T-cell (primary cell): ENCODE measurements at regions not wholly inside any gene's neighbourhood (a gene's known extent, or its start where the extent isn't known, plus 50 kb on each side); places are given as distances from the start of the nearest gene placed in this dataset.

ENCODE experiments used
- ATAC-seq, 4 experiments: fragments of 200-7000 bp in 3 of 4; fragments of 150-1000 bp in 1 of 4; cut with Tn5 transposase; replicated peaks in 1 of 4; 1 replicate in 3 of 4; 2 replicates in 1 of 4; pipeline ENCODE4 v1.10.0; 2021; ENCODE audit warnings: moderate library complexity in 3 of 4, mild to moderate bottlenecking in 2 of 4, moderate number of reproducible peaks in 1 of 4
- CTCF ChIA-PET, 2 donors: fragments of 300-600 bp; sonication (Branson Sonifier 250); formaldehyde crosslinking; loops; one replicate each; lab custom pipeline; 2022; ENCODE audit warnings: antibody characterized with exemption in 2 of 2; lab: Charles Lee
- POLR2A ChIA-PET, 2 donors: fragments of 300-600 bp; sonication (Branson Sonifier 250); formaldehyde crosslinking; loops; one replicate each; lab custom pipeline; 2022; ENCODE audit warnings: antibody characterized with exemption in 2 of 2; lab: Charles Lee
- DNase-seq, 35 experiments: peaks; one replicate each; pipeline versions ENCODE4 v3.0.0 to v3.0.0-alpha.2; 2013 to 2023
- H3K27ac ChIP-seq: one replicate; pipeline ENCODE4 v1.5.1; 2013; ENCODE audit warnings: low read length
- H3K27me3 ChIP-seq, 2 experiments: replicated peaks in 1 of 2; 1 replicate in 1 of 2; 2 replicates in 1 of 2; pipeline versions ENCODE4 v1.6.1 to v1.7.0; 2013; ENCODE audit warnings: low read length in 1 of 2, mixed read lengths in 1 of 2; ENCODE audit not compliant: control insufficient read depth in 2 of 2, insufficient read depth in 2 of 2; ENCODE audit errors: extremely low read depth in 1 of 2
- H3K36me3 ChIP-seq, 2 donors: 1 replicate in 1 of 2; 2 replicates in 1 of 2; pipeline versions ENCODE4 v1.6.1 to v1.7.0; 2013; ENCODE audit warnings: low read length in 1 of 2; ENCODE audit not compliant: control insufficient read depth in 2 of 2, insufficient read depth in 1 of 2; ENCODE audit errors: extremely low read depth in 1 of 2
- H3K4me1 ChIP-seq, 2 experiments: 1 replicate in 1 of 2; 2 replicates in 1 of 2; pipeline versions ENCODE4 v1.6.1 to v1.7.0; 2013; ENCODE audit warnings: low read length in 2 of 2, mixed read lengths in 1 of 2; ENCODE audit not compliant: insufficient read depth in 2 of 2, control insufficient read depth in 1 of 2; ENCODE audit errors: extremely low read depth in 1 of 2
- H3K4me3 ChIP-seq, 2 donors: 1 replicate in 1 of 2; 2 replicates in 1 of 2; pipeline versions ENCODE4 v1.5.1 to v1.7.0; 2013; ENCODE audit warnings: mild to moderate bottlenecking in 2 of 2, low read length in 1 of 2, moderate library complexity in 1 of 2; ENCODE audit not compliant: control insufficient read depth in 1 of 2; ENCODE audit errors: extremely low read depth in 1 of 2
- H3K9me3 ChIP-seq: 2 replicates; pipeline ENCODE4 v1.7.0; 2013
- H3K27ac Mint-ChIP-seq, 2 donors: one replicate each; pipeline ENCODE4 v1.8.0; 2020 to 2021; ENCODE audit warnings: mild to moderate bottlenecking in 2 of 2, mixed read lengths in 2 of 2
- H3K27me3 Mint-ChIP-seq, 2 donors: one replicate each; pipeline ENCODE4 v1.8.0; 2021 to 2022; ENCODE audit warnings: mixed read lengths in 2 of 2
- H3K36me3 Mint-ChIP-seq: one replicate; pipeline ENCODE4 v1.8.0; 2021; ENCODE audit warnings: mixed read lengths
- H3K4me1 Mint-ChIP-seq, 3 donors: one replicate each; pipeline ENCODE4 v1.8.0; 2020 to 2022; ENCODE audit warnings: mixed read lengths in 3 of 3, mild to moderate bottlenecking in 1 of 3
- H3K4me3 Mint-ChIP-seq, 3 donors: one replicate each; pipeline ENCODE4 v1.8.0; 2020 to 2022; ENCODE audit warnings: mild to moderate bottlenecking in 3 of 3, mixed read lengths in 3 of 3, moderate library complexity in 3 of 3
- H3K9me3 Mint-ChIP-seq, 3 donors: one replicate each; pipeline ENCODE4 v1.8.0; 2020 to 2022; ENCODE audit warnings: mixed read lengths in 3 of 3
- WGBS: methylation state at CpG from one replicate; pipeline ENCODE4 v1.1.5; 2013; ENCODE audit warnings: missing lambda C conversion rate; ENCODE audit not compliant: insufficient coverage; 5-methylcytosine and 5-hydroxymethylcytosine counted together

GRCh38 chr14:76951166-76951565, 77.3 kb downstream of the IRF2BPL start:
- no peak overlapping the region for H3K4me3 Mint-ChIP-seq
- no peaks in the 10 kb centered on the region for H3K36me3 Mint-ChIP-seq
- CTCF ChIA-PET, result no interaction called here
- H3K27ac ChIP-seq, result no peak overlapping the region
- peaks cover 37 to 60% (median 55%) of the 10 kb centered on the region in 3 donors for H3K4me1 Mint-ChIP-seq
- WGBS, result 91% methylated on average over 8 of the region's 8 CpGs
- no peak for DNase-seq
- H3K27ac Mint-ChIP-seq, result peak overlapping the region in 1 of 2 donors; percentile 11
- no peaks in the 10 kb centered on the region for H3K9me3 Mint-ChIP-seq
- H3K27me3 Mint-ChIP-seq, result no peaks in the 10 kb centered on the region
- no peaks in the 10 kb centered on the region for H3K27me3 ChIP-seq
- H3K36me3 ChIP-seq, result no peaks in the 10 kb centered on the region
- POLR2A ChIA-PET, result interaction anchor here in 1 of 2 donors (0.6 kb wide), 1 partner anchor 79 kb away, joined by 3 read pairs; no protein-coding TSS in a partner anchor
- H3K4me3 ChIP-seq, result no peak overlapping the region
- no peaks in the 10 kb centered on the region for H3K9me3 ChIP-seq
- H3K4me1 ChIP-seq, result peaks cover 15 to 59% of the 10 kb centered on the region in 2 experiments
- no peak for ATAC-seq

- no peaks in the 10 kb centered on the region for H3K27me3 Mint-ChIP-seq
- WGBS, result 96% methylated on average over 7 of the region's 14 CpGs
- Histone ChIP-seq H3K9me3 (no peaks in the 10 kb centered on the region), H3K4me1 (peaks cover 9 to 50% of the 10 kb centered on the region in 2 experiments), H3K36me3 (no peaks in the 10 kb centered on the region), H3K27ac (no peak overlapping the region), H3K27me3 (no peaks in the 10 kb centered on the region), H3K4me3 (no peak overlapping the region)
- peaks cover 28 to 52% (median 47%) of the 10 kb centered on the region in 3 donors for H3K4me1 Mint-ChIP-seq
- H3K4me3 Mint-ChIP-seq, result no peak overlapping the region
- POLR2A ChIA-PET, result interaction anchor here (0.6 to 0.8 kb wide), 3 partner anchors 11 to 173 kb away, joined by 3 to 8 read pairs (median 3); no protein-coding TSS in a partner anchor
- H3K27ac Mint-ChIP-seq, result peak overlapping the region in 1 of 2 donors; percentile 44
- H3K9me3 Mint-ChIP-seq, result no peaks in the 10 kb centered on the region
- ATAC-seq (no peak), DNase-seq (no peak)
- CTCF ChIA-PET, result interaction anchor here (0.5 to 0.7 kb wide), 4 partner anchors 72 to 329 kb away, joined by 3 to 6 read pairs (median 3); no protein-coding TSS in a partner anchor
- no peaks in the 10 kb centered on the region for H3K36me3 Mint-ChIP-seq
Measured at GRCh38 chr14:76950055-76951020, 78.2 kb downstream of the IRF2BPL start.

- H3K9me3 ChIP-seq, result no peaks in the 10 kb centered on the region
- CTCF ChIA-PET, result interaction anchor here in 1 of 2 donors (0.6 to 0.8 kb wide), 3 partner anchors 8 to 14 kb away, joined by 3 to 6 read pairs (median 3); no protein-coding TSS in a partner anchor
- H3K27ac ChIP-seq, result no peak overlapping the region
- no peaks in the 10 kb centered on the region for H3K36me3 ChIP-seq
- Mint-ChIP-seq H3K27ac (no peak overlapping the region), H3K4me3 (no peak overlapping the region), H3K4me1 (peaks cover 21 to 49% (median 37%) of the 10 kb centered on the region in 3 donors), H3K27me3 (no peaks in the 10 kb centered on the region), H3K9me3 (no peaks in the 10 kb centered on the region), H3K36me3 (no peaks in the 10 kb centered on the region)
- peaks cover 7 to 37% of the 10 kb centered on the region in 2 experiments for H3K4me1 ChIP-seq
- 100% methylated on average over 2 of the region's 6 CpGs for WGBS
- no peak for DNase-seq
- POLR2A ChIA-PET, result interaction anchor here in 1 of 2 donors (0.6 kb wide), 1 partner anchor 13 kb away, joined by 3 read pairs; no protein-coding TSS in a partner anchor
- no peaks in the 10 kb centered on the region for H3K27me3 ChIP-seq
- no peak overlapping the region for H3K4me3 ChIP-seq
- no peak for ATAC-seq
Measured at GRCh38 chr14:76948976-76949375, 79.5 kb downstream of the IRF2BPL start.

GRCh38 chr14:76948213-76948947, 80.1 kb downstream of the IRF2BPL start:
- Histone ChIP-seq H3K27me3 (no peaks in the 10 kb centered on the region), H3K4me1 (peaks cover 6 to 31% of the 10 kb centered on the region in 2 experiments), H3K36me3 (no peaks in the 10 kb centered on the region), H3K4me3 (no peak overlapping the region), H3K27ac (no peak overlapping the region), H3K9me3 (no peaks in the 10 kb centered on the region)
- WGBS, result 97% methylated on average over 7 of the region's 11 CpGs
- Mint-ChIP-seq H3K4me1 (peaks cover 17 to 43% (median 32%) of the 10 kb centered on the region in 3 donors), H3K27ac (peak overlapping the region in 1 of 2 donors; percentile 9), H3K9me3 (no peaks in the 10 kb centered on the region), H3K36me3 (no peaks in the 10 kb centered on the region), H3K27me3 (no peaks in the 10 kb centered on the region), H3K4me3 (peak overlapping the region in 1 of 3 donors; percentile 10)
- DNase-seq, result no peak
- CTCF ChIA-PET, result interaction anchor here (0.5 to 1.6 kb wide), 11 partner anchors 8 to 368 kb away, joined by 3 to 6 read pairs (median 4); no protein-coding TSS in a partner anchor
- no peak for ATAC-seq
- POLR2A ChIA-PET, result interaction anchor here (0.6 to 1.3 kb wide), 4 partner anchors 8 to 44 kb away, joined by 3 read pairs; no protein-coding TSS in a partner anchor

- Histone ChIP-seq H3K4me3 (no peak overlapping the region), H3K27ac (no peak overlapping the region), H3K36me3 (no peaks in the 10 kb centered on the region), H3K4me1 (peaks cover 5 to 26% of the 10 kb centered on the region in 2 experiments), H3K27me3 (no peaks in the 10 kb centered on the region), H3K9me3 (no peaks in the 10 kb centered on the region)
- H3K27me3 Mint-ChIP-seq, result no peaks in the 10 kb centered on the region
- H3K9me3 Mint-ChIP-seq, result no peaks in the 10 kb centered on the region
- DNase-seq (no peak), ATAC-seq (no peak)
- H3K4me1 Mint-ChIP-seq, result peaks cover 17 to 47% (median 33%) of the 10 kb centered on the region in 3 donors
- peak overlapping the region in 1 of 3 donors; percentile 70 for H3K4me3 Mint-ChIP-seq
- POLR2A ChIA-PET, result interaction anchor here (0.6 to 1.3 kb wide), 2 partner anchors 8 to 14 kb away, joined by 3 read pairs; no protein-coding TSS in a partner anchor
- CTCF ChIA-PET, result interaction anchor here (0.5 to 1.6 kb wide), 17 partner anchors 8 to 369 kb away, joined by 3 to 10 read pairs (median 4); no protein-coding TSS in a partner anchor
- no peaks in the 10 kb centered on the region for H3K36me3 Mint-ChIP-seq
- WGBS, result 100% methylated on average over 2 of the region's 5 CpGs
- no peak overlapping the region for H3K27ac Mint-ChIP-seq
Measured at GRCh38 chr14:76947838-76948184, 80.7 kb downstream of the IRF2BPL start.
